Chondrocyte (in vitro differentiated cells): ENCODE measurements at regions not wholly inside any gene's neighbourhood (a gene's known extent, or its start where the extent isn't known, plus 50 kb on each side); places are given as distances from the start of the nearest gene placed in this dataset.

Source experiments
- DNase-seq: peaks from one replicate; pipeline ENCODE4 v3.0.0; 2021; ENCODE audit warnings: mixed read lengths, low spot score
- H3K27ac Mint-ChIP-seq: one replicate; pipeline ENCODE4 v1.8.0; 2021; ENCODE audit warnings: mild to moderate bottlenecking, moderate library complexity, mixed read lengths; ENCODE audit not compliant: unreplicated experiment
- H3K27me3 Mint-ChIP-seq: 2 replicates; pipeline ENCODE4 v1.8.0; 2021; ENCODE audit warnings: low read depth, mixed read lengths
- H3K36me3 Mint-ChIP-seq: 2 replicates; pipeline ENCODE4 v1.8.0; 2021; ENCODE audit warnings: low read depth, mixed read lengths
- H3K4me1 Mint-ChIP-seq: 2 replicates; pipeline ENCODE4 v1.8.0; 2021; ENCODE audit warnings: low read depth, mild to moderate bottlenecking, mixed read lengths
- H3K4me3 Mint-ChIP-seq: one replicate; pipeline ENCODE4 v1.8.0; 2021; ENCODE audit warnings: mild to moderate bottlenecking, moderate library complexity, mixed read lengths; ENCODE audit not compliant: unreplicated experiment
- H3K9me3 Mint-ChIP-seq: 2 replicates; pipeline ENCODE4 v1.8.0; 2021; ENCODE audit warnings: low read depth, mixed read lengths
- CTCF ChIP-seq: fragments of 200-600 bp; sonication (generic); IDR thresholded peaks from 2 replicates; pipeline ENCODE4 v1.5.0; 2021; ENCODE audit warnings: antibody characterized with exemption, mild to moderate bottlenecking, moderate library complexity

GRCh38 chr14:101500681-101501080 lies 60.6 kb upstream of the DIO3 start:
- peak; percentile 54 for DNase-seq
- H3K27me3 Mint-ChIP-seq = peaks cover 29% of the 10 kb centered on the region
- no peaks in the 10 kb centered on the region for H3K9me3 Mint-ChIP-seq
- TF ChIP-seq CTCF = no peak
- H3K4me1 Mint-ChIP-seq = no peaks in the 10 kb centered on the region
- no peaks in the 10 kb centered on the region for H3K36me3 Mint-ChIP-seq
- no peak overlapping the region for H3K27ac Mint-ChIP-seq
- H3K4me3 Mint-ChIP-seq = no peak overlapping the region

DNA sequence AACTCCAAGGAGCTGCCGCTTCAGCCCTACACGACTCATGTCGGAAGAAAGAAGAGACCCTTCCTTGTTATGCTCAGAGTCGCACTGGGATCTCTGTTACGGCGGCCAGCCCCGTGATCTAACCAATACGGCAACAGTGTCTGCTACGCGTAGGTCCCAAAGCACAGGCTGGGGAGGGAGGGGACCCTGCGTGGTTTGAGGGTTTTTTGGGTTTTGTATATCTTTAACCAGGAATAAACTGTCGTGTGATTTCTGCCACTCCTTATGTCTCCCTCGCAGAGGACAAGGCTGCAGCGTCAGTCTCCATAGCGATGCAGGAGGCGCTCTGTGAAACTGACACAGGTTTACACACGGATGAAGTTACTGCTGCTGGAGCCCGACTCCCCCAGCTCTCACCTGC lies 60.0 kb upstream of the DIO3 start:
- H3K9me3 Mint-ChIP-seq = no peaks in the 10 kb centered on the region
- H3K27ac Mint-ChIP-seq = no peak overlapping the region
- peaks cover 32% of the 10 kb centered on the region for H3K27me3 Mint-ChIP-seq
- H3K4me3 Mint-ChIP-seq = no peak overlapping the region
- peak; percentile 49 for DNase-seq
- TF ChIP-seq CTCF = no peak
- no peaks in the 10 kb centered on the region for H3K4me1 Mint-ChIP-seq
- H3K36me3 Mint-ChIP-seq = no peaks in the 10 kb centered on the region

DNA sequence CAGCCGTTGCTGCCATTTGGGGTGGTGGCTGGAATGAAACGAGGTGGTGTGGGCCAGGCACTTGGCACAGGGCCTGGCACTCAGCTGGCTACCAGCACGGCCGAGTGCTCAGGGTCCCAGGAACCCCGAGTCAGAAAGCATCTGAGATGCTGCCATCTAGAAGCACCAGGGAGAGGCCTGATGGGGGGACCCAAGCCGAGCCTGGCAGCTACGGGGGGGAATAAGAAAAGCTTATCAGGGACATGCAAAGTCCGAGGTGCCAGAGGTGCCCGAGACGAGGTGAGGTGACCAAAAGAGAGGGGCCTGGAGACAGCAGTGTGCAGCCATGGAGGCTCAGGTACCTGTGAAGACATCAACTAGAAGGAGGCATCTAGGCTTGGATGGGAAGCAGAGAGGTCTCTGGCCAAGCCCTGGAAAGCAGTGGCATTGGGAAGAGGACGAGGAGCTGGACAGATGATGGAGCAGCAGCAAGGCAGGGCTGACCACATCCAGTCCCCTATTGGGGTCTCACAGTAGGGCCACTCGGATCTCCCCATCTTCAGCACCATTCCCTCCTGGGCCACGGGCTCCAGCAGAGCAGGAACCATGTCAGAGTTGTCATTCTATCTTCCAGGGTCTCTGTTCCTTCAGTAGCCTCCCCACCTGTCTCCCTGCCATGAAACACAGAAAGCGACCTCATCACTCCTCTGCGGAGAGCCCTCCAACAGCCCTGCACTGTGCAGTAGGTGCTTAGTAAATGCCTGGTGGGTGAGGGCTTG lies 59.3 kb upstream of the DIO3 start:
- DNase-seq = peak; percentile 50
- H3K27ac Mint-ChIP-seq = no peak overlapping the region
- no peaks in the 10 kb centered on the region for H3K4me1 Mint-ChIP-seq
- no peak overlapping the region for H3K4me3 Mint-ChIP-seq
- TF ChIP-seq CTCF = no peak
- no peaks in the 10 kb centered on the region for H3K36me3 Mint-ChIP-seq
- H3K9me3 Mint-ChIP-seq = no peaks in the 10 kb centered on the region
- H3K27me3 Mint-ChIP-seq = peaks cover 34% of the 10 kb centered on the region

DNA sequence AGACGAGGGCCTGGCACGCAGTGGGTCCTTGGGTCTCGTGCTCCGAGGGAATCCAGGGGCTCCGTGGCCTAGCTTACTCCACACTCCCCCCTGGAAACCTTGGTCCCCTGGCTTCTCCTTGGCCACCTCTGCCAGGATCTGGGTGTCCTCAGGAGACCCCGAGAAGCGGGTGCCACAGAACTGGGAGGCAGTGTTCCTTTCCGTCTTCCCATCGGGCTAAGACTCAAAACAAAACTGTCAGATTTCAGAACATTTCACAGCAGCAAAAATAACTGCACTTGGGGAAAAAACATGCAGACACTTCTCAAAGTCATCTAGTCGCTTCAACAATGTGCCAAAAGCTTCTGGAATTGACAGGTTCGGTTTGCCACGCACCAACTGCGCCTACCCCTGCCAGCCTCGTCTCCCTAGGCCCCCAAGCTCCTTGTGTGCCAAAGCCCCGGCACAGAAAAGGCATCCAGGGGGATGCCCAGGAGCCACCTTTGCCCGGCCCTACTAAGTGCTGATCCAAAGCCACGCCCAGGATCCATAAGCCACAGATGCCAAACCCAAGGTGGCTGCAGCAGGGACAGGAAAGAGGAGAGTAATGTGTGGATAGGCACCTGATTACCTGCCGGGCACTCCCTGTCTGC lies 58.4 kb upstream of the DIO3 start:
- Mint-ChIP-seq H3K4me3 (no peak overlapping the region), H3K9me3 (no peaks in the 10 kb centered on the region), H3K4me1 (no peaks in the 10 kb centered on the region), H3K36me3 (no peaks in the 10 kb centered on the region), H3K27ac (no peak overlapping the region), H3K27me3 (peaks cover 35% of the 10 kb centered on the region)
- TF ChIP-seq CTCF = no peak
- peak; percentile 60 for DNase-seq

DNA sequence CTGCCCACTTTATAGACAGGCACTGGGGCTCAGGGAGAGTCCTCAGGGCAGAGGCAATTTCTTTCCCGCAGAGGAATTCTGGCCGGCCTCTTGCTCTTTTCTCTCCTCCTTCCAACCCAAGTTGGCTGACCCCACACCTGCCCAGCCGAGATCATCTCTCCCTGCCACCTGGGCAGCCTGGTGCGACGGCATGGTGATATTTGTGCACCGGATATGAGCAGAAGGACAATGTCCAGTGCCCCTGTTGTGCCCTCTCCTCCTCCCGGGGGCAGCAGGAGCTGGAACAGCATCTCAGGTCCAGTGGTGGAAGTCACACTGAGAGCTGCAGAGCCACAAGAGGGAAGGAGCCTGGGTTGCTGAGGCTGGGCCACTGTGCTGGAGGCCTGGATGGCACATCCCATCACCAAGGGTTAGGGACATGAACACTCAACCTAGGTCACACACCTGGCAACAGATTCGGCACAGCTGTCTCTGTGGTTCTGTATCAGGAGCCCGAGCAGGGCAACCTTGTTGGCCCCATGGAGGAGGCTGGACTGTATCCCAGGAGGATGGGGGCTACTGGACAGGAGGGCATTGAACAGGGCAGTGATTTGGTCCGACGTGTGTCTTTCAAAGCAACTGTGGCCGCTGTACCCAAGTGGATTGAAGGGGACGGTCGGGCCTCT lies 57.7 kb upstream of the DIO3 start:
- H3K36me3 Mint-ChIP-seq = no peaks in the 10 kb centered on the region
- no peaks in the 10 kb centered on the region for H3K9me3 Mint-ChIP-seq
- TF ChIP-seq CTCF = no peak
- H3K4me1 Mint-ChIP-seq = no peaks in the 10 kb centered on the region
- no peak overlapping the region for H3K4me3 Mint-ChIP-seq
- H3K27ac Mint-ChIP-seq = no peak overlapping the region
- H3K27me3 Mint-ChIP-seq = peaks cover 35% of the 10 kb centered on the region
- DNase-seq = peak; percentile 65
